ENCODE measurements at regions not wholly inside any gene's neighbourhood (a gene's known extent, or its start where the extent isn't known, plus 50 kb on each side); places are given as distances from the start of the nearest gene placed in this dataset. TPM values are rescaled to one million over a fixed set of nuclear protein-coding genes. Genes with fewer than 3 reads are reported as not detected.
"Not testable (repeated sequence)": the region's sequence is repeated elsewhere in the genome, so short reads cannot be mapped to it uniquely, and the experiment has no call there.

DNA sequence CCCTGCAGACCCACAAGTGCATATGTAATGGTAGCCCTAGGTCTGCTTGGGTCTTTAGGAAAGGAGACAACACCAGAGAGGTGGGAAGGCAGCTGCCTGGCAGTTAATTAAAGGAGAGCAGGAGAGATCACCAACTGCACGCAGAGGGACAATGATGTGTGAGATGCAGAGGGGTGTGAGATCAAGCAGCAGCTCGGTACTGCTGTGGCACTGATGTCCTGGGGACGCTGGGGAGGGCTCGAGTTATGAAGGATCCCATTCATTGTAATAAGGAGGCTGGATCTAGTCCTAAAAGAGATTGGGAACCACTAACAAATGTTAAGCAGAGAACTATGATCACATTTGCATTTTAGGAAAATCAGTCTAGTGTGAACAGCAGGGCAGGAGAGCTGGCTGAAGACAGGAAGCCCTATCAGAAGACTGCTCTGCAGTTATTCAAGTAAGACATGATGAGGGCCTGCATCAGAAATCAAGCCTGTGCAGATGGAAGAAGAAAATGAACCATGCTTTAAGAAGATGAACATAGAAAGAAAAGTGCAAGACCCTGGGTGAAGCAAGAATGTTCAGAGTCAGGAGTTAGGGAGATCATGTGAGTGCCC is 80.4 kb downstream of the DLEU7 start:
- Histone ChIP-seq H3K4me3 (no peak overlapping the region), H3K36me3 (ENCODE audit: low read depth) (no peaks in the 10 kb centered on the region), H3K79me2 (ENCODE audit: insufficient read depth) (no peaks in the 10 kb centered on the region), H3K9ac (no peak overlapping the region), H3K4me1 (ENCODE audit: insufficient read depth) (no peaks in the 10 kb centered on the region), H3K27me3 (replicated peaks; ENCODE audit: insufficient read depth) (no peaks in the 10 kb centered on the region), H3K9me3 (ENCODE audit: low read depth) (no peaks in the 10 kb centered on the region), H4K20me1 (ENCODE audit: insufficient read depth) (no peaks in the 10 kb centered on the region), H3F3A (ENCODE audit: insufficient read depth) (no peaks in the 10 kb centered on the region), H2AFZ (no peak overlapping the region), H3K27ac (no peak overlapping the region), H3K4me2 (ENCODE audit: unreplicated experiment) (no peak overlapping the region), H3K9me2 (ENCODE audit: insufficient read depth) (no peaks in the 10 kb centered on the region)
- TF ChIP-seq EZH2 (IDR thresholded peaks at IDR 0.05; ENCODE audit: insufficient read depth, poor library complexity, severe bottlenecking): no peak
- TF ChIP-seq EZH2phosphoT487 (IDR thresholded peaks at IDR 0.05; ENCODE audit: insufficient read depth, low read depth): no peak
- in situ Hi-C loops (cut with MboI): no loop called here
- DNase-seq: no peak
- 74 to 88% methylated on average over 4 of the region's 4 CpGs for WGBS, 2 experiments (ENCODE audit: low coverage in 1 of 2, low lambda C conversion rate in 2 of 2, missing lambda C conversion rate in 2 of 2)

DNA sequence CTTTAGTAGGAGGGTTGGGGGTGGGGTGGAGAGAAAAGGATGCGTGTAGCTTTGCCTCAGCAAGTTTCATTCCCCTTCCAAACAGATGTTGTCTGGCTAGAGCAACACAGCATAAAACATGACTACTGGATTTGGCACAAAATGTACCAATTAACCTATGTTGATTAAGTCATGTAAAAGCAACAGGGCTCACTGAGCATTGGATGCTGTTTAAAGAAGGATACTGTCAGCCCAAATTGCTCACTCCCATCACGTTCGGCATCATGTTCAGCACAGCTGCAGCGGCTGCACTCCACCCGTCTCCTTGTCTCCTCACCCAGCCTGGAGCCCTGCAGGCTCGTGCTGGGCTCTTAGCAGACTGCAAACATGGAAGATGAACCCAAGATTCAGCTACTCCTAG is 77.5 kb downstream of the DLEU7 start:
- Histone ChIP-seq H3K27me3 (replicated peaks; ENCODE audit: insufficient read depth) (no peaks in the 10 kb centered on the region), H3K36me3 (ENCODE audit: low read depth) (no peaks in the 10 kb centered on the region), H3K9me2 (ENCODE audit: insufficient read depth) (no peaks in the 10 kb centered on the region), H3K27ac (no peak overlapping the region), H3K4me2 (ENCODE audit: unreplicated experiment) (no peak overlapping the region), H3K4me3 (no peak overlapping the region), H4K20me1 (ENCODE audit: insufficient read depth) (no peaks in the 10 kb centered on the region), H3K79me2 (ENCODE audit: insufficient read depth) (no peaks in the 10 kb centered on the region), H3F3A (ENCODE audit: insufficient read depth) (no peaks in the 10 kb centered on the region), H3K9me3 (ENCODE audit: low read depth) (no peaks in the 10 kb centered on the region), H3K4me1 (ENCODE audit: insufficient read depth) (no peaks in the 10 kb centered on the region), H2AFZ (no peak overlapping the region), H3K9ac (no peak overlapping the region)
- whole genome bisulfite sequencing, 2 experiments (ENCODE audit: low coverage in 1 of 2, low lambda C conversion rate in 2 of 2, missing lambda C conversion rate in 2 of 2): 38 to 40% methylated on average over 6 of the region's 6 CpGs
- peak; percentile 30 for DNase-seq
- in situ Hi-C loops (cut with MboI): no loop called here
- TF ChIP-seq EZH2 (IDR thresholded peaks at IDR 0.05; ENCODE audit: insufficient read depth, poor library complexity, severe bottlenecking): no peak
- no peak for TF ChIP-seq EZH2phosphoT487 (IDR thresholded peaks at IDR 0.05; ENCODE audit: insufficient read depth, low read depth)

- TF ChIP-seq EZH2 (IDR thresholded peaks at IDR 0.05; ENCODE audit: insufficient read depth, poor library complexity, severe bottlenecking) (no peak), EZH2phosphoT487 (IDR thresholded peaks at IDR 0.05; ENCODE audit: insufficient read depth, low read depth) (no peak)
- 32 to 40% methylated on average over 3 of the region's 3 CpGs for WGBS, 2 experiments (ENCODE audit: low coverage in 1 of 2, low lambda C conversion rate in 2 of 2, missing lambda C conversion rate in 2 of 2)
- DNase-seq: no peak
These were observed 76.8 kb downstream of the DLEU7 start for GRCh38 chr13:50766695-50767094.

GRCh38 chr13:50772881-50773280 is 70.6 kb downstream of the DLEU7 start:
- H2AFZ ChIP-seq; in situ Hi-C loops (cut with MboI): not testable (repeated sequence)

More at GRCh38 chr13:50766695-50767094, 76.8 kb downstream of the DLEU7 start:
- Histone ChIP-seq H3K9me2 (ENCODE audit: insufficient read depth) (no peaks in the 10 kb centered on the region), H3F3A (ENCODE audit: insufficient read depth) (no peaks in the 10 kb centered on the region), H3K4me2 (ENCODE audit: unreplicated experiment) (no peak overlapping the region), H3K79me2 (ENCODE audit: insufficient read depth) (no peaks in the 10 kb centered on the region), H3K27me3 (replicated peaks; ENCODE audit: insufficient read depth) (no peaks in the 10 kb centered on the region), H3K9me3 (ENCODE audit: low read depth) (no peaks in the 10 kb centered on the region), H3K36me3 (ENCODE audit: low read depth) (no peaks in the 10 kb centered on the region), H4K20me1 (ENCODE audit: insufficient read depth) (no peaks in the 10 kb centered on the region), H3K4me3 (no peak overlapping the region), H3K9ac (no peak overlapping the region), H2AFZ (no peak overlapping the region), H3K27ac (no peak overlapping the region), H3K4me1 (ENCODE audit: insufficient read depth) (no peaks in the 10 kb centered on the region)
- in situ Hi-C loops (cut with MboI): no loop called here

More at GRCh38 chr13:50772881-50773280, 70.6 kb downstream of the DLEU7 start:
- H3F3A ChIP-seq (ENCODE audit: insufficient read depth); H3K36me3 ChIP-seq (ENCODE audit: low read depth); H3K4me2 ChIP-seq (ENCODE audit: unreplicated experiment); H3K4me1 ChIP-seq (ENCODE audit: insufficient read depth); H3K4me3 ChIP-seq; H3K79me2 ChIP-seq (ENCODE audit: insufficient read depth); H3K9me2 ChIP-seq (ENCODE audit: insufficient read depth); H4K20me1 ChIP-seq (ENCODE audit: insufficient read depth); H3K27ac ChIP-seq; H3K9ac ChIP-seq; DNase-seq; H3K9me3 ChIP-seq (ENCODE audit: low read depth); H3K27me3 ChIP-seq (replicated peaks; ENCODE audit: insufficient read depth): not testable (repeated sequence)
- 73 to 81% methylated on average over 9 of the region's 9 CpGs for WGBS, 2 experiments (ENCODE audit: low coverage in 1 of 2, low lambda C conversion rate in 2 of 2, missing lambda C conversion rate in 2 of 2)

Small RNAs in the stretch of these regions (small RNA-seq; reads per million reads assigned to genes)
- not detected for gene RF02109 (ENCODE audit: low read depth, low replicate concordance)
- gene RF02110 (ENCODE audit: low read depth, low replicate concordance): not detected

Data from GM23248 (cell line).